ENCODE measurements at regions not wholly inside any gene's neighbourhood (a gene's known extent, or its start where the extent isn't known, plus 50 kb on each side); places are given as distances from the start of the nearest gene placed in this dataset.

DNA sequence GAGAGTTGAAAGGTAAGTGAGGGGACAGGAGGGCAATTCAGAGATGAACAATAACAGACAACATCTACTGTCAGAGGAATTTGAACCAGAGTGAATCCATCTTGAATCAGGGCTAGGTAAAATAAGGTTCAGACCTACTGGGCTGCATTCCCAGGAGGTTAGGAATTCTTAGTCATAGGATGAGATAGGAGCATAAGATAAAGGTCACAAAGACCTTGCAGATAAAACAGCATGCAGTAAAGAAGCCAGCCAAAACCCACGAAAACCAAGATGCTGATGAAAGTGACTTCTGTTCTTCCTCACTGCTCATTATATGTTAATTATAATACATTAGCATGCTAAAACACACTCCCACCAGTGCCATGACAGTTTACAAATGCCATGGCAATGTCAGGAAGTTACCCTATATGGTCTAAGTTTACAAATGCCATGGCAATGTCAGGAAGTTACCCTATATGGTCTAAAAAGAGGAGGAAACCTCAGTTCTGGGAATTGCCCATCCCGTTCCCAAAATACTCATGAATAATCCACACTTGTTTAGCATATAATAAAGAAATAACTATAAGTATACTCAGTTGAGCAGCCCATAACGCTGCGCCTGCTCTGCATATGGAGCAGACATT lies 248.5 kb downstream of the HAO1 start:
- no peak for ATAC-seq
- TF ChIP-seq CSDC2 (CRISPR knock-in tag; IDR thresholded peaks at IDR 0.05): peak; percentile 36; the same call in 1 of the 2 replicates
- no peak for TF ChIP-seq ARNTL (CRISPR knock-in tag; IDR thresholded peaks at IDR 0.05; ENCODE audit: borderline replicate concordance, low read depth)

GRCh38 chr20:7692478-7692877 lies 247.8 kb downstream of the HAO1 start:
- TF ChIP-seq BACH2 (CRISPR knock-in tag; IDR thresholded peaks at IDR 0.05; ENCODE audit: borderline replicate concordance) (no peak), ZNF8 (CRISPR knock-in tag; IDR thresholded peaks at IDR 0.05) (no peak), ZNF70 (CRISPR knock-in tag; IDR thresholded peaks at IDR 0.05) (no peak), GLIS3 (CRISPR knock-in tag; IDR thresholded peaks at IDR 0.05) (no peak), POU6F1 (CRISPR knock-in tag; IDR thresholded peaks at IDR 0.05; ENCODE audit: borderline replicate concordance, low read depth) (no peak), PPARA (CRISPR knock-in tag; IDR thresholded peaks at IDR 0.05; ENCODE audit: borderline replicate concordance) (no peak), OSR1 (CRISPR knock-in tag; IDR thresholded peaks at IDR 0.05) (no peak), ZC3H10 (CRISPR knock-in tag; IDR thresholded peaks at IDR 0.05) (no peak), SNAI2 (CRISPR knock-in tag; IDR thresholded peaks at IDR 0.05) (no peak), ARNTL (CRISPR knock-in tag; IDR thresholded peaks at IDR 0.05; ENCODE audit: borderline replicate concordance, low read depth) (no peak), ZNF565 (CRISPR knock-in tag; conservative IDR thresholded peaks at IDR 0.05; ENCODE audit: low read depth) (no peak), TOX (CRISPR knock-in tag; IDR thresholded peaks at IDR 0.05; ENCODE audit: borderline replicate concordance) (no peak)
- TF ChIP-seq, protein P1, sequence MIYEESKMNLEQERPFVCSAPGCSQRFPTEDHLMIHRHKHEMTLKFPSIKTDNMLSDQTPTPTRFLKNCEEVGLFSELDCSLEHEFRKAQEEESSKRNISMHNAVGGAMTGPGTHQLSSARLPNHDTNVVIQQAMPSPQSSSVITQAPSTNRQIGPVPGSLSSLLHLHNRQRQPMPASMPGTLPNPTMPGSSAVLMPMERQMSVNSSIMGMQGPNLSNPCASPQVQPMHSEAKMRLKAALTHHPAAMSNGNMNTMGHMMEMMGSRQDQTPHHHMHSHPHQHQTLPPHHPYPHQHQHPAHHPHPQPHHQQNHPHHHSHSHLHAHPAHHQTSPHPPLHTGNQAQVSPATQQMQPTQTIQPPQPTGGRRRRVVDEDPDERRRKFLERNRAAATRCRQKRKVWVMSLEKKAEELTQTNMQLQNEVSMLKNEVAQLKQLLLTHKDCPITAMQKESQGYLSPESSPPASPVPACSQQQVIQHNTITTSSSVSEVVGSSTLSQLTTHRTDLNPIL (CRISPR knock-in tag; IDR thresholded peaks at IDR 0.05; ENCODE audit: low read depth): no peak
- TF ChIP-seq, protein P2, sequence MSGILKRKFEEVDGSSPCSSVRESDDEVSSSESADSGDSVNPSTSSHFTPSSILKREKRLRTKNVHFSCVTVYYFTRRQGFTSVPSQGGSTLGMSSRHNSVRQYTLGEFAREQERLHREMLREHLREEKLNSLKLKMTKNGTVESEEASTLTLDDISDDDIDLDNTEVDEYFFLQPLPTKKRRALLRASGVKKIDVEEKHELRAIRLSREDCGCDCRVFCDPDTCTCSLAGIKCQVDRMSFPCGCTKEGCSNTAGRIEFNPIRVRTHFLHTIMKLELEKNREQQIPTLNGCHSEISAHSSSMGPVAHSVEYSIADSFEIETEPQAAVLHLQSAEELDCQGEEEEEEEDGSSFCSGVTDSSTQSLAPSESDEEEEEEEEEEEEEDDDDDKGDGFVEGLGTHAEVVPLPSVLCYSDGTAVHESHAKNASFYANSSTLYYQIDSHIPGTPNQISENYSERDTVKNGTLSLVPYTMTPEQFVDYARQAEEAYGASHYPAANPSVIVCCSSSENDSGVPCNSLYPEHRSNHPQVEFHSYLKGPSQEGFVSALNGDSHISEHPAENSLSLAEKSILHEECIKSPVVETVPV (CRISPR knock-in tag; IDR thresholded peaks at IDR 0.05): no peak
- ATAC-seq: no peak

GRCh38 chr20:7693761-7694160 lies 246.5 kb downstream of the HAO1 start:
- no peak for TF ChIP-seq POU6F1 (CRISPR knock-in tag; IDR thresholded peaks at IDR 0.05; ENCODE audit: borderline replicate concordance, low read depth)
- TF ChIP-seq ARNTL (CRISPR knock-in tag; IDR thresholded peaks at IDR 0.05; ENCODE audit: borderline replicate concordance, low read depth): no peak
- TF ChIP-seq ZFP3 (CRISPR knock-in tag; IDR thresholded peaks at IDR 0.05): no peak
- TF ChIP-seq ISL1 (CRISPR knock-in tag; IDR thresholded peaks at IDR 0.05): no peak
- no peak for ATAC-seq

DNA sequence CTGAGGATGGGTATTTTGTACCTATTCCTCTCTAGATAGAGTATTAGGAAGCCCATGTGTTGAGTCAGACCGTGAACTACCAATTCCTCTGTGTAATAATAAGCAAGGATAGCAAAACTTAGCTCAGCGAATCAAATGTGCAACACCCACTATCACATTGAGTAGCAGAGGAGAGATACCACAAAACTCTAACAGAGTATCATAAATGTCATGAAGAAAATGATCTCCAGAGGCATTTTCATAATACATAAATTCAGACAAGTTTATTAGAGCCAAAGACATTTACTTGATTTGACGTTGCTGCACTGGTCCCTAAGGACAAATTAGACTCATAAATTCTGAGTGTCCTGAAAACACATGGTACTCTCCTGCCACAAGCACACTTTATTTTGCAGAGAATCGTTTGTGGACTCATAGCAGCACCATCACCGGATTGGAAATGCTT lies 245.2 kb downstream of the HAO1 start:
- ATAC-seq: no peak
- TF ChIP-seq ZFP30 (CRISPR knock-in tag; IDR thresholded peaks at IDR 0.05) (no peak), ZC3H10 (CRISPR knock-in tag; IDR thresholded peaks at IDR 0.05) (no peak), ZNF565 (CRISPR knock-in tag; conservative IDR thresholded peaks at IDR 0.05; ENCODE audit: low read depth) (no peak), POU6F1 (CRISPR knock-in tag; IDR thresholded peaks at IDR 0.05; ENCODE audit: borderline replicate concordance, low read depth) (no peak), CSDC2 (CRISPR knock-in tag; IDR thresholded peaks at IDR 0.05) (no peak), BACH2 (CRISPR knock-in tag; IDR thresholded peaks at IDR 0.05; ENCODE audit: borderline replicate concordance) (no peak), ZNF70 (CRISPR knock-in tag; IDR thresholded peaks at IDR 0.05) (no peak), TCF4 (CRISPR knock-in tag; IDR thresholded peaks at IDR 0.05; ENCODE audit: borderline replicate concordance) (no peak), TOX (CRISPR knock-in tag; IDR thresholded peaks at IDR 0.05; ENCODE audit: borderline replicate concordance) (no peak), ESRRG (CRISPR knock-in tag; IDR thresholded peaks at IDR 0.05) (no peak), GLIS3 (CRISPR knock-in tag; IDR thresholded peaks at IDR 0.05) (no peak)
- TF ChIP-seq, protein P3, sequence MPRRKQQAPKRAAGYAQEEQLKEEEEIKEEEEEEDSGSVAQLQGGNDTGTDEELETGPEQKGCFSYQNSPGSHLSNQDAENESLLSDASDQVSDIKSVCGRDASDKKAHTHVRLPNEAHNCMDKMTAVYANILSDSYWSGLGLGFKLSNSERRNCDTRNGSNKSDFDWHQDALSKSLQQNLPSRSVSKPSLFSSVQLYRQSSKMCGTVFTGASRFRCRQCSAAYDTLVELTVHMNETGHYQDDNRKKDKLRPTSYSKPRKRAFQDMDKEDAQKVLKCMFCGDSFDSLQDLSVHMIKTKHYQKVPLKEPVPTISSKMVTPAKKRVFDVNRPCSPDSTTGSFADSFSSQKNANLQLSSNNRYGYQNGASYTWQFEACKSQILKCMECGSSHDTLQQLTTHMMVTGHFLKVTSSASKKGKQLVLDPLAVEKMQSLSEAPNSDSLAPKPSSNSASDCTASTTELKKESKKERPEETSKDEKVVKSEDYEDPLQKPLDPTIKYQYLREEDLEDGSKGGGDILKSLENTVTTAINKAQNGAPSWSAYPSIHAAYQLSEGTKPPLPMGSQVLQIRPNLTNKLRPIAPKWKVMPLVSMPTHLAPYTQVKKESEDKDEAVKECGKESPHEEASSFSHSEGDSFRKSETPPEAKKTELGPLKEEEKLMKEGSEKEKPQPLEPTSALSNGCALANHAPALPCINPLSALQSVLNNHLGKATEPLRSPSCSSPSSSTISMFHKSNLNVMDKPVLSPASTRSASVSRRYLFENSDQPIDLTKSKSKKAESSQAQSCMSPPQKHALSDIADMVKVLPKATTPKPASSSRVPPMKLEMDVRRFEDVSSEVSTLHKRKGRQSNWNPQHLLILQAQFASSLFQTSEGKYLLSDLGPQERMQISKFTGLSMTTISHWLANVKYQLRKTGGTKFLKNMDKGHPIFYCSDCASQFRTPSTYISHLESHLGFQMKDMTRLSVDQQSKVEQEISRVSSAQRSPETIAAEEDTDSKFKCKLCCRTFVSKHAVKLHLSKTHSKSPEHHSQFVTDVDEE (CRISPR knock-in tag; IDR thresholded peaks at IDR 0.05): no peak
- TF ChIP-seq, protein P1 (CRISPR knock-in tag; IDR thresholded peaks at IDR 0.05; ENCODE audit: low read depth): no peak
- TF ChIP-seq, protein P2 (CRISPR knock-in tag; IDR thresholded peaks at IDR 0.05): no peak

Measured in SK-N-SH treated with all-trans-retinoic acid at 6 μM for 48 hours (cell line).